Ovary (tissue), 3 donors: ENCODE measurements at regions not wholly inside any gene's neighbourhood (a gene's known extent, or its start where the extent isn't known, plus 50 kb on each side); places are given as distances from the start of the nearest gene placed in this dataset.

Experiments
- POLR2A ChIP-seq: fragments of 450-650 bp; IDR thresholded peaks from one replicate; pipeline ENCODE4 v1.6.1; 2017; ENCODE audit warnings: antibody characterized with exemption, mild to moderate bottlenecking, moderate library complexity
- TF ChIP-seq, protein P1 (sequence below), 3 donors: fragments of 450-650 bp in 2 of 3; fragments of 200-600 bp in 1 of 3; IDR thresholded peaks; one replicate each; pipeline versions ENCODE4 v1.5.1 to v1.8.0; 2016 to 2022; ENCODE audit warnings: antibody characterized with exemption in 3 of 3, mild to moderate bottlenecking in 1 of 3
- donor health status: DM: no; HTN: no; CAD: no.

DNA sequence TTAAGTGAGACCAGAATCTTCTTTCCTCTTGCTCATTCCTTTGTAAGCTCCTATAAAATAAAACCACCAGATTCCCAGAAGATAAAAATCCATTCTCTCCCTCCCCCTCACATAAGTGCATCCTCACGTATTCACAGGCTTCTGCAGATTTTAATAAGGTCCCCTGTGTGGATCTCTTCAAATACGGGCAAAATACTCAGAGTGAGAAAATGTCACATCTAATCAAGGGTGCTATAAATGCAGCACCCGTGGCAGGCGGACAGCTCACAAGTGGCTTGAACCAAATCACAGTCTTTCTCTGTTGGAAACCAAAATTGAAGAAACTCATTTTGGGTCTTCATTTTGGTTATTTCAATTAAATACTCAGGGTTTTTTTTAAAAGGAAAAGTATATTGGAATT lies 212.9 kb upstream of the CMC1 start:
- TF ChIP-seq, protein P1, sequence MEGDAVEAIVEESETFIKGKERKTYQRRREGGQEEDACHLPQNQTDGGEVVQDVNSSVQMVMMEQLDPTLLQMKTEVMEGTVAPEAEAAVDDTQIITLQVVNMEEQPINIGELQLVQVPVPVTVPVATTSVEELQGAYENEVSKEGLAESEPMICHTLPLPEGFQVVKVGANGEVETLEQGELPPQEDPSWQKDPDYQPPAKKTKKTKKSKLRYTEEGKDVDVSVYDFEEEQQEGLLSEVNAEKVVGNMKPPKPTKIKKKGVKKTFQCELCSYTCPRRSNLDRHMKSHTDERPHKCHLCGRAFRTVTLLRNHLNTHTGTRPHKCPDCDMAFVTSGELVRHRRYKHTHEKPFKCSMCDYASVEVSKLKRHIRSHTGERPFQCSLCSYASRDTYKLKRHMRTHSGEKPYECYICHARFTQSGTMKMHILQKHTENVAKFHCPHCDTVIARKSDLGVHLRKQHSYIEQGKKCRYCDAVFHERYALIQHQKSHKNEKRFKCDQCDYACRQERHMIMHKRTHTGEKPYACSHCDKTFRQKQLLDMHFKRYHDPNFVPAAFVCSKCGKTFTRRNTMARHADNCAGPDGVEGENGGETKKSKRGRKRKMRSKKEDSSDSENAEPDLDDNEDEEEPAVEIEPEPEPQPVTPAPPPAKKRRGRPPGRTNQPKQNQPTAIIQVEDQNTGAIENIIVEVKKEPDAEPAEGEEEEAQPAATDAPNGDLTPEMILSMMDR (IDR thresholded peaks at IDR 0.05): no peak
- TF ChIP-seq POLR2A: no peak
